H1 (cell line): ENCODE measurements at regions not wholly inside any gene's neighbourhood (a gene's known extent, or its start where the extent isn't known, plus 50 kb on each side); places are given as distances from the start of the nearest gene placed in this dataset.
A peak's percentile ranks its signal among the peaks of the same experiment; 100 is the strongest.

ENCODE experiments used
- CTCF ChIA-PET: fragments of 300-600 bp; sonication (Branson Sonifier 250); formaldehyde crosslinking; loops from one replicate; lab custom pipeline; 2021; ENCODE audit not compliant: partially characterized antibody; lab: Charles Lee
- POLR2A ChIA-PET: fragments of 300-600 bp; sonication (Branson Sonifier 250); formaldehyde crosslinking; loops from one replicate; lab custom pipeline; 2021; ENCODE audit warnings: inconsistent platforms; ENCODE audit not compliant: partially characterized antibody; lab: Charles Lee
- DNase-seq, 2 experiments: peaks; one replicate each; pipeline versions ENCODE4 v3.0.0 to v3.0.0-alpha.2; 2010 to 2022; ENCODE audit warnings: low spot score in 2 of 2, low read depth in 1 of 2, mixed read lengths in 1 of 2
- FAIRE-seq: peaks from 2 replicates; lab custom pipeline; 2011; peaks lifted over from hg19 to GRCh38; lab: Jason Lieb, UNC
- H2AFZ ChIP-seq: 2 replicates; pipeline ENCODE4 v1.8.1; 2012; ENCODE audit warnings: low read length, inconsistent platforms
- H2AK5ac ChIP-seq: 2 replicates; pipeline ENCODE4 v1.6.1; 2013; ENCODE audit warnings: low read depth, low read length
- H2BK120ac ChIP-seq: replicated peaks from 2 replicates; pipeline ENCODE3; 2013; ENCODE audit warnings: low read depth, low read length, inconsistent platforms
- H2BK12ac ChIP-seq: 2 replicates; pipeline ENCODE4 v1.6.1; 2013; ENCODE audit warnings: low read depth, low read length
- H2BK15ac ChIP-seq: 2 replicates; pipeline ENCODE4 v1.6.1; 2013; ENCODE audit warnings: low read length
- H2BK20ac ChIP-seq: 2 replicates; pipeline ENCODE4 v1.6.1; 2013; ENCODE audit warnings: low read length
- H2BK5ac ChIP-seq: 2 replicates; pipeline ENCODE4 v1.6.1; 2013; ENCODE audit warnings: low read depth, low read length
- H3K14ac ChIP-seq: 2 replicates; pipeline ENCODE4 v1.6.1; 2013; ENCODE audit warnings: inconsistent platforms; ENCODE audit not compliant: insufficient read length
- H3K18ac ChIP-seq: 2 replicates; pipeline ENCODE4 v1.6.1; 2013; ENCODE audit warnings: low read length; ENCODE audit errors: extremely low read depth
- H3K23ac ChIP-seq: 2 replicates; pipeline ENCODE4 v1.6.1; 2013; ENCODE audit warnings: inconsistent platforms; ENCODE audit not compliant: insufficient read length
- H3K23me2 ChIP-seq: 2 replicates; pipeline ENCODE4 v1.6.1; 2013; ENCODE audit warnings: low read depth, low read length
- H3K27ac ChIP-seq: 2 replicates; pipeline ENCODE4 v1.6.1; 2011; ENCODE audit warnings: low read depth, low read length, inconsistent platforms
- H3K27me3 ChIP-seq, 4 experiments: replicated peaks in 1 of 4; 1 replicate in 1 of 4; 2 replicates in 3 of 4; pipeline versions ENCODE4 v1.6.1 to v1.8.1; 2011 to 2013; ENCODE audit warnings: low read length in 3 of 4, mild to moderate bottlenecking in 3 of 4, inconsistent platforms in 2 of 4, mixed read lengths in 2 of 4, moderate library complexity in 1 of 4; ENCODE audit not compliant: control insufficient read depth in 3 of 4, insufficient read depth in 3 of 4; ENCODE audit errors: extremely low read depth in 1 of 4
- H3K36me3 ChIP-seq, 4 experiments: 2 replicates each; pipeline versions ENCODE4 v1.6.1 to v1.8.1; 2011 to 2013; ENCODE audit warnings: mild to moderate bottlenecking in 4 of 4, low read length in 3 of 4, moderate library complexity in 2 of 4, control low read depth in 1 of 4, inconsistent platforms in 1 of 4; ENCODE audit not compliant: insufficient read depth in 4 of 4, control insufficient read depth in 2 of 4
- H3K4ac ChIP-seq: replicated peaks from 2 replicates; pipeline ENCODE3; 2013; ENCODE audit warnings: low read length, low read depth, mixed read lengths, inconsistent platforms; ENCODE audit not compliant: insufficient read length
- H3K4me1 ChIP-seq, 4 experiments: replicated peaks in 1 of 4; 1 replicate in 1 of 4; 2 replicates in 3 of 4; pipeline versions ENCODE4 v1.6.1 to v1.8.1; 2011 to 2013; ENCODE audit warnings: low read length in 3 of 4, inconsistent platforms in 2 of 4, mixed read lengths in 1 of 4; ENCODE audit not compliant: insufficient read depth in 4 of 4, control insufficient read depth in 3 of 4
- H3K4me2 ChIP-seq, 2 experiments: 2 replicates each; pipeline versions ENCODE4 v1.6.1 to v1.8.1; 2011 to 2013; ENCODE audit warnings: low read depth in 2 of 2, low read length in 2 of 2, control low read depth in 1 of 2, inconsistent platforms in 1 of 2, mild to moderate bottlenecking in 1 of 2; ENCODE audit not compliant: insufficient read depth in 1 of 2
- H3K4me3 ChIP-seq, 4 experiments: fragments of 200-600, 300-600 bp in 1 of 4; sonication (generic), shearing (Covaris generic), sonication (Bioruptor Twin) in 1 of 4; 2 replicates each; pipeline versions ENCODE4 v1.5.1 to v1.8.1; 2011 to 2016; ENCODE audit warnings: low read length in 4 of 4, low read depth in 3 of 4, control low read depth in 2 of 4, inconsistent platforms in 2 of 4, mild to moderate bottlenecking in 2 of 4, mixed read lengths in 1 of 4, moderate library complexity in 1 of 4; ENCODE audit not compliant: insufficient read depth in 2 of 4; ENCODE audit errors: extremely low read depth in 1 of 4
- H3K56ac ChIP-seq: replicated peaks from 2 replicates; pipeline ENCODE3; 2013; ENCODE audit warnings: low read depth, mild to moderate bottlenecking, mixed read lengths, low read length, inconsistent platforms; ENCODE audit not compliant: insufficient read length
- H3K79me1 ChIP-seq: 2 replicates; pipeline ENCODE4 v1.6.1; 2013; ENCODE audit warnings: low read depth, low read length, control low read depth
- H3K79me2 ChIP-seq, 2 experiments: 2 replicates each; pipeline versions ENCODE4 v1.6.1 to v1.8.1; 2012 to 2013; ENCODE audit warnings: low read length in 2 of 2, mild to moderate bottlenecking in 2 of 2, inconsistent platforms in 1 of 2; ENCODE audit not compliant: insufficient read depth in 2 of 2, control insufficient read depth in 1 of 2
- H3K9ac ChIP-seq, 4 experiments: replicated peaks in 1 of 4; 1 replicate in 1 of 4; 2 replicates in 3 of 4; pipeline versions ENCODE4 v1.6.1 to v1.8.1; 2011 to 2013; ENCODE audit warnings: low read depth in 3 of 4, low read length in 3 of 4, control low read depth in 2 of 4, mild to moderate bottlenecking in 2 of 4, moderate library complexity in 2 of 4, inconsistent platforms in 1 of 4; ENCODE audit errors: extremely low read depth in 1 of 4
- H3K9me3 ChIP-seq, 2 experiments: 2 replicates each; pipeline versions ENCODE4 v1.6.1 to v1.8.1; 2012 to 2013; ENCODE audit warnings: mild to moderate bottlenecking in 2 of 2, moderate library complexity in 2 of 2, control low read depth in 1 of 2, inconsistent platforms in 1 of 2, low read depth in 1 of 2, low read length in 1 of 2, mixed read lengths in 1 of 2; ENCODE audit not compliant: insufficient read depth in 2 of 2
- H4K20me1 ChIP-seq, 2 experiments: replicated peaks in 1 of 2; 2 replicates each; pipeline versions ENCODE3 to v1.8.1; 2011 to 2013; ENCODE audit warnings: inconsistent platforms in 2 of 2, low read length in 2 of 2, mild to moderate bottlenecking in 1 of 2; ENCODE audit not compliant: insufficient read depth in 2 of 2, control insufficient read depth in 1 of 2
- H4K5ac ChIP-seq: 2 replicates; pipeline ENCODE4 v1.6.1; 2013; ENCODE audit warnings: low read length, low read depth, mixed read lengths, inconsistent platforms; ENCODE audit not compliant: insufficient read length
- H4K8ac ChIP-seq: 2 replicates; pipeline ENCODE4 v1.8.0; 2013; ENCODE audit warnings: mild to moderate bottlenecking, moderate library complexity, low read length, inconsistent platforms; ENCODE audit not compliant: insufficient read depth; ENCODE audit errors: extremely low read depth
- H4K91ac ChIP-seq: replicated peaks from 2 replicates; pipeline ENCODE3; 2013; ENCODE audit warnings: low read length, mixed read lengths, inconsistent platforms; ENCODE audit not compliant: insufficient read length
- CREB1 ChIP-seq: IDR thresholded peaks from 2 replicates; pipeline ENCODE4 v1.6.1; 2012; ENCODE audit warnings: inconsistent platforms
- POLR2A ChIP-seq, 2 experiments: IDR thresholded peaks; 1 replicate in 1 of 2; 2 replicates in 1 of 2; pipeline ENCODE4 v1.6.1; 2011; ENCODE audit warnings: low read depth in 2 of 2, low read length in 2 of 2, mild to moderate bottlenecking in 2 of 2; ENCODE audit errors: control extremely low read depth in 1 of 2
- RNF2 ChIP-seq: fragments of 200-900, 300-1000 bp; sonication (generic); IDR thresholded peaks from 2 replicates; pipeline ENCODE4 v1.7.1; 2016; ENCODE audit warnings: borderline replicate concordance, low read depth, mild to moderate bottlenecking, antibody characterized with exemption, low read length; ENCODE audit not compliant: poor library complexity, severe bottlenecking; ENCODE audit errors: missing control alignments
- SIX5 ChIP-seq: IDR thresholded peaks from 2 replicates; pipeline ENCODE4 v1.6.1; 2011; ENCODE audit warnings: mild to moderate bottlenecking, low read depth, low read length
- TAF7 ChIP-seq: optimal IDR thresholded peaks from 2 replicates; pipeline ENCODE3; 2011; ENCODE audit warnings: low read depth, mild to moderate bottlenecking, inconsistent platforms, low read length, moderate library complexity, borderline replicate concordance
- WGBS, 2 experiments: shearing (Covaris generic) in 1 of 2; methylation state at CpG; one replicate each; pipeline versions ENCODE4 v1.1.6 to v1.1.7; 2013 to 2015; ENCODE audit warnings: low lambda C conversion rate in 2 of 2, mixed read lengths in 2 of 2, inconsistent platforms in 1 of 2, low coverage in 1 of 2, missing lambda C conversion rate in 1 of 2; ENCODE audit not compliant: insufficient replicate concordance in 2 of 2, insufficient coverage in 1 of 2, insufficient read length in 1 of 2; ENCODE audit errors: extremely low coverage in 1 of 2, missing lambda C conversion rate in 1 of 2; 5-methylcytosine and 5-hydroxymethylcytosine counted together

DNA sequence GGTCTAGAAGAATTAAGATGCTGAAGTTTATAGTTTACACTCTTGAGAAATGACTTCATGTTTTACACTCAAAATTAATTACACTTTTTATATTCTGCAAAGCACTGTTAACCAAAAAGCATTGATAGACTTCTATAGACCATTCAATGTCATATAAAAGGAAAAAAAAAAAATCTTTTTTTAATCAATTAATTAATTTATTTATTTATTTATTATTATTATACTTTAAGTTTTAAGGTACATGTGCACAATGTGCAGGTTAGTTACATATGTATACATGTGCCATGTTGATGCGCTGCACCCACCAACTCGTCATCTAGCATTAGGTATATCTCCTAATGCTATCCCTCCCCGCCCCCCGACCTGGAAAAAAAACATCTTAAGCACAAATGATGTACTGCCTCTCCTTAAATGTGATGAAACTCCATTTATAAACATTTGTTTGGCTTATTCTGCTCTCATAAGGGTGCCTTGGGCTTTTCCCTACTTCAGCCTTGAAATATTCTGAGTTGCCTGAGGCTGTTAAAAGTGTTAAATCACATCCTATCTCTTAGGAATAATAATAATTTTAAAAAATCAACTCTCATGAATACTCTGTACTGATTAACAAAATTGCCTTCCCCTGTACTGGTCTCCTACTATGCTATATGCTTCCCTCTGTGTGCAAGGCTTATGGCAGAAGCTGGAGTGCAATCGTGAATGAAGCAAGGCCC is 466.9 kb downstream of the SOX2 start:
- no peak for FAIRE-seq
- H3K23me2 ChIP-seq = no peaks in the 10 kb centered on the region; the same call in 1 of the 2 replicates

More for the DNA sequence above, 466.9 kb downstream of the SOX2 start:
- Histone ChIP-seq H3K79me1 (no peaks in the 10 kb centered on the region), H3K27me3 (no peaks in the 10 kb centered on the region), H3K9me3 (no peaks in the 10 kb centered on the region), H4K20me1 (no peaks in the 10 kb centered on the region), H3K4me1 (peaks cover 0 to 16% (median 7%) of the 10 kb centered on the region in 4 experiments; a peak in 4 of 7 replicates), H3K56ac (no peak overlapping the region), H3K36me3 (no peaks in the 10 kb centered on the region), H4K5ac (no peak overlapping the region), H2BK120ac (no peak overlapping the region), H2AFZ (0 out of 2 replicates have a peak overlapping the region, but pooled peaks have one; percentile 52), H4K8ac (no peak overlapping the region), H2BK20ac (no peak overlapping the region), H3K14ac (no peak overlapping the region), H3K23ac (no peak overlapping the region), H3K9ac (no peak overlapping the region), H3K4me3 (no peak overlapping the region), H3K4me2 (no peak overlapping the region), H3K18ac (no peak overlapping the region), H3K27ac (no peak overlapping the region), H2AK5ac (no peak overlapping the region), H4K91ac (no peak overlapping the region), H2BK15ac (no peak overlapping the region), H3K79me2 (no peaks in the 10 kb centered on the region), H2BK12ac (no peak overlapping the region), H3K4ac (no peak overlapping the region), H2BK5ac (no peak overlapping the region)
- WGBS, 2 experiments = 88% methylated on average over 5 of the region's 5 CpGs; no CpG with 5 or more reads in 1 of the 2 experiments
- DNase-seq = no peak
- CTCF ChIA-PET = interaction anchor here (0.5 kb wide), 1 partner anchor 135 kb away, joined by 3 read pairs; no protein-coding TSS in a partner anchor
- POLR2A ChIA-PET = no interaction called here
- TF ChIP-seq TAF7 (no peak), CREB1 (no peak), RNF2 (no peak), SIX5 (no peak), POLR2A (IDR thresholded peaks at IDR 0.05; ENCODE audit: control extremely low read depth in 1 of 2, low read depth in 2 of 2, low read length in 2 of 2) (no peak)
